GM13976 (cell line): ENCODE measurements at regions not wholly inside any gene's neighbourhood (a gene's known extent, or its start where the extent isn't known, plus 50 kb on each side); places are given as distances from the start of the nearest gene placed in this dataset.

Source experiments
- DNase-seq: peaks from one replicate; pipeline ENCODE4 v3.0.0; 2012; ENCODE audit warnings: low spot score
- CTCF ChIP-seq: IDR thresholded peaks from 2 replicates; pipeline ENCODE4 v1.5.1; 2012; ENCODE audit warnings: borderline replicate concordance, mild to moderate bottlenecking; ENCODE audit not compliant: insufficient read depth; ENCODE audit errors: extremely low read depth, missing control alignments, control extremely low read depth
- in situ Hi-C: fragments of 300-500 bp; cut with MboI; formaldehyde crosslinking; loops from one replicate; pipeline ENCODE4 v1.12.0; 2022; ENCODE audit warnings: low sequenced_read_pairs, mixed read lengths, inconsistent platforms; ENCODE audit not compliant: unreplicated experiment

GRCh38 chr4:38279650-38280322 is 319.6 kb downstream of the PTTG2 start:
- TF ChIP-seq CTCF, result no peak
- in situ Hi-C loops, result no loop called here
- no peak for DNase-seq

GRCh38 chr4:38280323-38280706 is 320.1 kb downstream of the PTTG2 start:
- DNase-seq, result no peak
- in situ Hi-C loops, result no loop called here
- no peak for TF ChIP-seq CTCF

- no peak for DNase-seq
- in situ Hi-C loops, result no loop called here
- no peak for TF ChIP-seq CTCF
Observed at GRCh38 chr4:38281371-38282071, 321.3 kb downstream of the PTTG2 start.

- no peak for TF ChIP-seq CTCF
- no peak for DNase-seq
- in situ Hi-C loops, result no loop called here
Observed at GRCh38 chr4:38283724-38284123, 323.5 kb downstream of the PTTG2 start.

- TF ChIP-seq CTCF, result no peak
- no peak for DNase-seq
- in situ Hi-C loops, result no loop called here
Observed at GRCh38 chr4:38284294-38285030, 324.3 kb downstream of the PTTG2 start.

GRCh38 chr4:38287101-38287851 is 327.1 kb downstream of the PTTG2 start:
- TF ChIP-seq CTCF, result no peak
- no peak for DNase-seq
- in situ Hi-C loops, result no loop called here
